ENCODE measurements at regions not wholly inside any gene's neighbourhood (a gene's known extent, or its start where the extent isn't known, plus 50 kb on each side); places are given as distances from the start of the nearest gene placed in this dataset.

DNA sequence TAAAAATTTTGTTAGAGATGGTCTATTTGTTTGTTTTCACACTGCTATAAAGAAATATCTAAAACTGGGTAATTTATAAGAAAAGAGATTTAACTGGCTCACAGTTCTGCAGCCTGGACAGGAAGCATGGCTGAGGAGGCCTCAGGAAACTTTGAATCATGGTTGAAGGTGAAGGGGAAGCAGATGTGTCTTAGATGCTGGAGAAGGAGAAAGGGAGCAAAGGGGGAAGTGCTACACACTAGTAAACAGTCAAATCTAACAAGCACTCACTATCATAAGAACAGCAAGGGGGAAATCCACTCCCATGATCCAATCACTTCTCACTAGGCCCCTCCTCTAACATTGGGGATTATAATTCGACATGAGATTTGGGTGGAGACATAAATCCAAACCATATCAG, 76.8 kb upstream of the COL24A1 start:
- Mint-ChIP-seq H3K36me3 (ENCODE audit: unreplicated experiment) (no peaks in the 10 kb centered on the region), H3K9me3 (ENCODE audit: unreplicated experiment) (peaks cover 19% of the 10 kb centered on the region), H3K27me3 (ENCODE audit: unreplicated experiment) (peaks cover 24% of the 10 kb centered on the region), H3K4me3 (ENCODE audit: unreplicated experiment) (no peak overlapping the region), H3K4me1 (ENCODE audit: unreplicated experiment) (no peaks in the 10 kb centered on the region), H3K27ac (ENCODE audit: unreplicated experiment) (no peak overlapping the region)
- DNase-seq (ENCODE audit: extremely low spot score, unreplicated experiment), result no peak
- TF ChIP-seq, protein P1, sequence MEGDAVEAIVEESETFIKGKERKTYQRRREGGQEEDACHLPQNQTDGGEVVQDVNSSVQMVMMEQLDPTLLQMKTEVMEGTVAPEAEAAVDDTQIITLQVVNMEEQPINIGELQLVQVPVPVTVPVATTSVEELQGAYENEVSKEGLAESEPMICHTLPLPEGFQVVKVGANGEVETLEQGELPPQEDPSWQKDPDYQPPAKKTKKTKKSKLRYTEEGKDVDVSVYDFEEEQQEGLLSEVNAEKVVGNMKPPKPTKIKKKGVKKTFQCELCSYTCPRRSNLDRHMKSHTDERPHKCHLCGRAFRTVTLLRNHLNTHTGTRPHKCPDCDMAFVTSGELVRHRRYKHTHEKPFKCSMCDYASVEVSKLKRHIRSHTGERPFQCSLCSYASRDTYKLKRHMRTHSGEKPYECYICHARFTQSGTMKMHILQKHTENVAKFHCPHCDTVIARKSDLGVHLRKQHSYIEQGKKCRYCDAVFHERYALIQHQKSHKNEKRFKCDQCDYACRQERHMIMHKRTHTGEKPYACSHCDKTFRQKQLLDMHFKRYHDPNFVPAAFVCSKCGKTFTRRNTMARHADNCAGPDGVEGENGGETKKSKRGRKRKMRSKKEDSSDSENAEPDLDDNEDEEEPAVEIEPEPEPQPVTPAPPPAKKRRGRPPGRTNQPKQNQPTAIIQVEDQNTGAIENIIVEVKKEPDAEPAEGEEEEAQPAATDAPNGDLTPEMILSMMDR (IDR thresholded peaks at IDR 0.05), result no peak

- H3K27ac Mint-ChIP-seq (ENCODE audit: unreplicated experiment), result no peak overlapping the region
- H3K27me3 Mint-ChIP-seq (ENCODE audit: unreplicated experiment), result peaks cover 26% of the 10 kb centered on the region
- no peaks in the 10 kb centered on the region for H3K4me1 Mint-ChIP-seq (ENCODE audit: unreplicated experiment)
- H3K9me3 Mint-ChIP-seq (ENCODE audit: unreplicated experiment), result peaks cover 17% of the 10 kb centered on the region
- no peak for DNase-seq (ENCODE audit: extremely low spot score, unreplicated experiment)
- TF ChIP-seq, protein P1 (IDR thresholded peaks at IDR 0.05), result no peak
- H3K36me3 Mint-ChIP-seq (ENCODE audit: unreplicated experiment), result no peaks in the 10 kb centered on the region
- H3K4me3 Mint-ChIP-seq (ENCODE audit: unreplicated experiment), result no peak overlapping the region
Measured at GRCh38 chr1:86231076-86231475, 74.5 kb upstream of the COL24A1 start.

DNA sequence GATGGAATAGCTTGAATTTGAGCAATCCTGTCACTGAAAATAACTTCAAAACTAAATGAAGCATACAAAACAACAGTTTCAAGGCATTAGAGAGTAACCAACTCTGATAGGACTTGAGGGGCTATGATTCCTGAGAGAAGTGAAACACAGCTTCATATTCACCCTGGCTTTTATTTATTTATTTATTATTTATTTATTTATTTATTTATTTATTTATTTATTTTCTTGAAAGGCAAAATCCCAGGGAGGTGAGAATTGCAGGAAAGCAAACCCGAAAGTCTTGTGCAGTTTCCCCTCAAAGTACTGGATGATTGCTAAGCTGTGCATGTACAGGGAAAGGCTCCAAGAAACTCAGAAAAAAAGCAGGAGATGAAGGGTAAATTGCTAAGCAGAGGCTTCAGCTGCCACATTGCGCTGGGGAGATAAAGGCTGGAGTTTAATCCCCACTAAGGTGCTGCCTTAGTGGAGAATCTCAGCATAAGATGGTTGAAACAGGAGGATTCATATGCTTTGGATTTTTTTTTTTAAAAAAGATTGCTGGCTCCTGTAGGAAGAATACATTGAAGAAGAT, 72.9 kb upstream of the COL24A1 start:
- peaks cover 30% of the 10 kb centered on the region for H3K27me3 Mint-ChIP-seq (ENCODE audit: unreplicated experiment)
- H3K4me3 Mint-ChIP-seq (ENCODE audit: unreplicated experiment), result no peak overlapping the region
- H3K36me3 Mint-ChIP-seq (ENCODE audit: unreplicated experiment), result no peaks in the 10 kb centered on the region
- no peak overlapping the region for H3K27ac Mint-ChIP-seq (ENCODE audit: unreplicated experiment)
- TF ChIP-seq, protein P1 (IDR thresholded peaks at IDR 0.05), result no peak
- no peak for DNase-seq (ENCODE audit: extremely low spot score, unreplicated experiment)
- peaks cover 8% of the 10 kb centered on the region for H3K9me3 Mint-ChIP-seq (ENCODE audit: unreplicated experiment)
- H3K4me1 Mint-ChIP-seq (ENCODE audit: unreplicated experiment), result peaks cover 5% of the 10 kb centered on the region

DNA sequence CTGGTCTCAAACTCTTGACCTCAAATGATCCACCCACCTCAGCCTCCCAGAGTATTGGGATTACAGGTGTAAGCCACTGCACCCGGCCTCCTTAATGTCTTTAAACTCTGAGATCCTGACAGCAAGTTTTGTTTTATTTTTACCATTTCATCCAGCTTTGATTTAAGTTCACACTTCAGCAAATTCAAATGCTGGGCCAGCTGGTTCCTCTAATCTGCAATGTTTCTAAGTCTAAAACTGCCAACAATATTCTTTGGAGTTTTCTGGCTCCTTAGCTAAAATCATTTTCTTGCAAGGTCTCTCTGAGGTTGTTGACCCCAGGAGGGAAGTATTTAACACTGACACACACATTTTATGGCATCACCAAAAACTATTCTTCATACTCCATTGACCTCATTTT, 72.0 kb upstream of the COL24A1 start:
- TF ChIP-seq, protein P1 (IDR thresholded peaks at IDR 0.05), result no peak
- Mint-ChIP-seq H3K9me3 (ENCODE audit: unreplicated experiment) (peaks cover 4% of the 10 kb centered on the region), H3K4me1 (ENCODE audit: unreplicated experiment) (peaks cover 7% of the 10 kb centered on the region), H3K4me3 (ENCODE audit: unreplicated experiment) (no peak overlapping the region), H3K36me3 (ENCODE audit: unreplicated experiment) (no peaks in the 10 kb centered on the region), H3K27me3 (ENCODE audit: unreplicated experiment) (peaks cover 28% of the 10 kb centered on the region), H3K27ac (ENCODE audit: unreplicated experiment) (no peak overlapping the region)
- no peak for DNase-seq (ENCODE audit: extremely low spot score, unreplicated experiment)

DNA sequence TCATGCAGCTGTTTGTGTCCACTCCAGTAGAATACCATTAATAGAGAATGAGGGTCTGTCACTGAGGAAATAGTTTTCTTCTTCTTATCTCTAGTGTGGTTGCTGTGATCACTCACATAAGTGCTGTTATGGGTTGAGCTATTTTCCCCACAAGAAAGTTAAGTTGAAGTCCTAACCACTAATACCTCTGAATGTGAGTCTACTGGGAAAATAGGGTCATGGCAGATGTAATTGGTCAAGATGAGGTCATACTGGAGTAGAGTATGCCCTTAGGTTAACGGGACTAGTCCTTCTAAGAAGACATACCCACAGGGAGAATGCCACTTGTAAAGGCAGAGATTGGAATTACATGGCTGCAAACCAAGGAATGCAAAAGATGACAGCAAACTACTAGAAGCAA, 70.5 kb upstream of the COL24A1 start:
- TF ChIP-seq, protein P1 (IDR thresholded peaks at IDR 0.05), result no peak
- Mint-ChIP-seq H3K4me3 (ENCODE audit: unreplicated experiment) (no peak overlapping the region), H3K9me3 (ENCODE audit: unreplicated experiment) (no peaks in the 10 kb centered on the region), H3K36me3 (ENCODE audit: unreplicated experiment) (no peaks in the 10 kb centered on the region), H3K27ac (ENCODE audit: unreplicated experiment) (no peak overlapping the region), H3K4me1 (ENCODE audit: unreplicated experiment) (peaks cover 7% of the 10 kb centered on the region), H3K27me3 (ENCODE audit: unreplicated experiment) (peaks cover 26% of the 10 kb centered on the region)
- no peak for DNase-seq (ENCODE audit: extremely low spot score, unreplicated experiment)

All from osteocyte (in vitro differentiated cells).